Keratinocyte (primary cell): ENCODE measurements at regions not wholly inside any gene's neighbourhood (a gene's known extent, or its start where the extent isn't known, plus 50 kb on each side); places are given as distances from the start of the nearest gene placed in this dataset.

ENCODE experiments used
- DNase-seq: peaks from one replicate; pipeline ENCODE4 v3.0.0-alpha.2; 2011; ENCODE audit warnings: low read depth, missing footprints, low spot score
- FAIRE-seq: peaks from 2 replicates; lab custom pipeline; 2011; peaks lifted over from hg19 to GRCh38; lab: Jason Lieb, UNC
- H2AFZ ChIP-seq: 2 replicates; pipeline ENCODE4 v1.6.0; 2012; ENCODE audit warnings: low read length, control low read depth, inconsistent platforms; ENCODE audit not compliant: control insufficient read depth
- H3K27ac ChIP-seq: 2 replicates; pipeline ENCODE4 v1.5.1; 2011; ENCODE audit warnings: low read length; ENCODE audit not compliant: control insufficient read depth, insufficient read depth
- H3K27me3 ChIP-seq: 3 replicates; pipeline ENCODE4 v1.6.0; 2011; ENCODE audit warnings: low read length; ENCODE audit not compliant: control insufficient read depth, insufficient read depth; ENCODE audit errors: extremely low read depth
- H3K36me3 ChIP-seq, 2 experiments: 2 replicates in 1 of 2; 3 replicates in 1 of 2; pipeline ENCODE4 v1.5.1; 2011; ENCODE audit warnings: low read length in 2 of 2, mild to moderate bottlenecking in 1 of 2; ENCODE audit not compliant: control insufficient read depth in 2 of 2, insufficient read depth in 2 of 2; ENCODE audit errors: extremely low read depth in 1 of 2
- H3K4me1 ChIP-seq: 3 replicates; pipeline ENCODE4 v1.5.1; 2011; ENCODE audit warnings: low read length; ENCODE audit not compliant: control insufficient read depth, insufficient read depth; ENCODE audit errors: extremely low read depth
- H3K4me2 ChIP-seq: 3 replicates; pipeline ENCODE4 v1.6.0; 2011; ENCODE audit warnings: low read depth, low read length; ENCODE audit not compliant: control insufficient read depth, insufficient read depth; ENCODE audit errors: extremely low read depth
- H3K4me3 ChIP-seq, 3 experiments: fragments of 200-600 bp in 1 of 3; sonication (generic) in 1 of 3; 2 replicates in 2 of 3; 3 replicates in 1 of 3; pipeline ENCODE4 v1.5.1; 2011 to 2016; ENCODE audit warnings: low read length in 3 of 3, mild to moderate bottlenecking in 3 of 3, control low read depth in 2 of 3, inconsistent platforms in 1 of 3, low read depth in 1 of 3, mixed read lengths in 1 of 3, mixed run types in 1 of 3, moderate library complexity in 1 of 3; ENCODE audit not compliant: control insufficient read depth in 2 of 3, insufficient read depth in 2 of 3; ENCODE audit errors: extremely low read depth in 1 of 3
- H3K79me2 ChIP-seq: 2 replicates; pipeline ENCODE4 v1.6.0; 2012; ENCODE audit warnings: low read length; ENCODE audit not compliant: control insufficient read depth, insufficient read depth
- H3K9ac ChIP-seq: 3 replicates; pipeline ENCODE4 v1.6.0; 2011; ENCODE audit warnings: low read length; ENCODE audit not compliant: control insufficient read depth, insufficient read depth; ENCODE audit errors: extremely low read depth
- H3K9me1 ChIP-seq: 3 replicates; pipeline ENCODE4 v1.6.0; 2011; ENCODE audit warnings: low read length; ENCODE audit not compliant: control insufficient read depth, insufficient read depth; ENCODE audit errors: extremely low read depth
- H3K9me3 ChIP-seq: 2 replicates; pipeline ENCODE4 v1.5.1; 2012; ENCODE audit warnings: low read depth, low read length; ENCODE audit not compliant: control insufficient read depth
- H4K20me1 ChIP-seq: 3 replicates; pipeline ENCODE4 v1.6.0; 2011; ENCODE audit warnings: low read length; ENCODE audit not compliant: control insufficient read depth, insufficient read depth; ENCODE audit errors: extremely low read depth
- CTCF ChIP-seq, 3 experiments: IDR thresholded peaks in 1 of 3; conservative IDR thresholded peaks in 1 of 3; optimal IDR thresholded peaks in 1 of 3; 2 replicates in 2 of 3; 3 replicates in 1 of 3; pipeline versions ENCODE3 to v1.5.1; 2011; ENCODE audit warnings: low read length in 3 of 3, mild to moderate bottlenecking in 3 of 3, moderate library complexity in 2 of 3, control low read depth in 1 of 3, inconsistent platforms in 1 of 3; ENCODE audit not compliant: insufficient read depth in 2 of 3; ENCODE audit errors: extremely low read depth in 1 of 3
- EZH2 ChIP-seq: IDR thresholded peaks from one replicate; pipeline ENCODE4 v1.6.1; 2012; ENCODE audit warnings: inconsistent platforms, mild to moderate bottlenecking, low read length, moderate library complexity
- dilution Hi-C: fragments of 300-500 bp; cut with MboI; formaldehyde crosslinking; loops from one replicate; pipeline ENCODE4 v1.7.0; 2020; ENCODE audit warnings: low sequenced_read_pairs; ENCODE audit not compliant: extremely low pct_ligation_motif_present

DNA sequence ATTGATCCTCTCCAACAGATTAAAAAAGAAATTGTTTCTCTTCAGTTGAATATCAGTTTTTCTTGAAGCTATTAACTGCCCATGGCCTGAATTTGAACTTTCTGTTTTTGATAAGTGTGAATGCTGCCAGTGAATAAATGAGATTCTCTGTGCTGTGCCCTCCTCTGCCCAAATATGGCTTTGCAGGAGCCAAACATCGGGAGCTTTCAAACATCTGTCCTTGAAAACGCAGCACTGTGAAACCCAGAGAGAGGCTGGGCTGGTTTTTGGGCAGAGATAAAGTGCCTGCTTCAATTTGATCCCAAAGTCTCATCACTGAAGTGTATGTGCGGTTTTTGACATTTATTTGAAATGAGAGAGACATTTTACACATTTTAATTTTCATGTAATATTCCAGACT is 268.3 kb upstream of the SHH start:
- no peaks in the 10 kb centered on the region for H4K20me1 ChIP-seq
- H3K36me3 ChIP-seq: no peaks in the 10 kb centered on the region
- H3K4me2 ChIP-seq: no peak overlapping the region
- H3K27me3 ChIP-seq: no peaks in the 10 kb centered on the region
- H3K9ac ChIP-seq: no peak overlapping the region
- H3K9me3 ChIP-seq: no peaks in the 10 kb centered on the region
- TF ChIP-seq EZH2 (no peak), CTCF (optimal IDR thresholded peaks at IDR 0.05 in 1 of 3, IDR thresholded peaks at IDR 0.05 in 1 of 3, conservative IDR thresholded peaks at IDR 0.05 in 1 of 3; ENCODE audit: extremely low read depth in 1 of 3, insufficient read depth in 2 of 3, low read length in 3 of 3) (no peak)
- no peak overlapping the region for H2AFZ ChIP-seq
- no peak overlapping the region for H3K4me3 ChIP-seq
- no peaks in the 10 kb centered on the region for H3K9me1 ChIP-seq
- no peaks in the 10 kb centered on the region for H3K4me1 ChIP-seq
- H3K27ac ChIP-seq: no peak overlapping the region
- FAIRE-seq: no peak
- dilution Hi-C loops: no loop called here
- DNase-seq: no peak
- no peaks in the 10 kb centered on the region for H3K79me2 ChIP-seq

DNA sequence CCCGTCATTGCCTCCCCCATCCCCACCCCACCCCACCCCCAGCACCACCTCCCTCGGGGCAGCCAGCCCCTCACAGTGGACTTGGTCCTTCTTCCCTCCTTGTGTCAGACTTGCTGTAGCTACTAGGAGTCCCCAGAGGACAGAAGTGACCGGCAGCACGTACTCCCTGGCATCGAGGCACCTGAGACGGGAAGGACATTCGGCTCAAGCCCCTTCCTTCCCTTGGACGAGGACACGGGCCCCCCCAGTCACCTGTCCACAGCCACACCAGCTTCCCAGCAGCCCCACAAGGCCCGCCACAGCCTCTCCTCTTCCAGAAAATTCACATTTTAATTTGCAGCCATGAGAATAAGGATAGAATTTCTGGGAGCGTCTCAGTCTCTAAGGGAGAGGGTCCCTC is 267.8 kb upstream of the SHH start:
- FAIRE-seq: no peak
- no peaks in the 10 kb centered on the region for H3K79me2 ChIP-seq
- H3K9me1 ChIP-seq: no peaks in the 10 kb centered on the region

More for the DNA sequence above, 267.8 kb upstream of the SHH start:
- H3K4me1 ChIP-seq: no peaks in the 10 kb centered on the region
- H3K27me3 ChIP-seq: no peaks in the 10 kb centered on the region
- DNase-seq: no peak
- no peaks in the 10 kb centered on the region for H4K20me1 ChIP-seq
- no peak overlapping the region for H2AFZ ChIP-seq
- no peak overlapping the region for H3K4me3 ChIP-seq
- no peak overlapping the region for H3K4me2 ChIP-seq
- no peak overlapping the region for H3K27ac ChIP-seq
- no peaks in the 10 kb centered on the region for H3K9me3 ChIP-seq
- TF ChIP-seq CTCF (optimal IDR thresholded peaks at IDR 0.05 in 1 of 3, IDR thresholded peaks at IDR 0.05 in 1 of 3, conservative IDR thresholded peaks at IDR 0.05 in 1 of 3; ENCODE audit: extremely low read depth in 1 of 3, insufficient read depth in 2 of 3, low read length in 3 of 3): no peak
- no peak for TF ChIP-seq EZH2
- no peaks in the 10 kb centered on the region for H3K36me3 ChIP-seq
- H3K9ac ChIP-seq: no peak overlapping the region
- dilution Hi-C loops: no loop called here
